KBM-7 (cell line): ENCODE measurements at regions not wholly inside any gene's neighbourhood (a gene's known extent, or its start where the extent isn't known, plus 50 kb on each side); places are given as distances from the start of the nearest gene placed in this dataset.

Source experiments
- DNase-seq: peaks from one replicate; pipeline ENCODE4 v3.0.0-alpha.2; 2015
- in situ Hi-C: fragments of 300-500 bp; cut with MboI; formaldehyde crosslinking; loops from 2 replicates; pipeline ENCODE4 v1.14.3; 2020; ENCODE audit warnings: low sequenced_read_pairs, low pct_unique_long_range_greater_than_20kb, mixed read lengths

DNA sequence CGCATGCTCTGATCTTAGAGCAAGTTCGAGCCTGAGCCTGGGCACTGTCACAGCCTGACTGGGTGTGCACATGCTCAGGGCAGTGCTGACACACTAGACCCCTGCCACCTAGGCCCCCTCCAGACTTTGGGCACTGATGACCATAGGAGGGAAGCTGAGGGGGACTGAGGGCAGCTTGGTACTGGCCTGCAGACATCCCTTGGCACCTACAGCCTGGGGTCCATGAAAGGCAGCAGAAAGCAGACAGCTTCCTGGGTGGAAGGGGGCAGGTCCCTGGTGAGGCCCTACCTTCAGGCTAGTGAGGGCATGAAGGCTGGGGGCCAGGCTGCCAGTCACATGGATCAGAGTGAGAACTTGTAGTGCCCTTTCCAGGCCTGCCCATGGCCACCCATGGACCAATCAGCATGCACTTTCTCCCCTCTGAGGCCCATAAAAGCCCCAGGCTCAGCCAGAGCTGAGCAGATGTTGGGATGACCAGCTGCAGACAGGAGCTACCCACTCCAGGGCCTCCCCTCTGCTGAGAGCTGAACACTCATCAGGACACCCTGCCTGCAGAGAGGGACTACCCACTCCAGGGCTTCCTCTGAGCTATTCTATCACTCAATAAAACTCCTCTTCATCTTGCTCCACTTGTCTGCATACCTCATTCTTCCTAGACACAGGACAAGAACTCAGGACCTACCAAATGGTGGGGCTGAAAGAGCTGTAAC lies 680.8 kb downstream of the MATN1 start:
- no peak for DNase-seq
- in situ Hi-C loops = no loop called here

GRCh38 chr1:30041741-30042437 lies 681.5 kb downstream of the MATN1 start:
- DNase-seq = no peak
- in situ Hi-C loops = no loop called here

DNA sequence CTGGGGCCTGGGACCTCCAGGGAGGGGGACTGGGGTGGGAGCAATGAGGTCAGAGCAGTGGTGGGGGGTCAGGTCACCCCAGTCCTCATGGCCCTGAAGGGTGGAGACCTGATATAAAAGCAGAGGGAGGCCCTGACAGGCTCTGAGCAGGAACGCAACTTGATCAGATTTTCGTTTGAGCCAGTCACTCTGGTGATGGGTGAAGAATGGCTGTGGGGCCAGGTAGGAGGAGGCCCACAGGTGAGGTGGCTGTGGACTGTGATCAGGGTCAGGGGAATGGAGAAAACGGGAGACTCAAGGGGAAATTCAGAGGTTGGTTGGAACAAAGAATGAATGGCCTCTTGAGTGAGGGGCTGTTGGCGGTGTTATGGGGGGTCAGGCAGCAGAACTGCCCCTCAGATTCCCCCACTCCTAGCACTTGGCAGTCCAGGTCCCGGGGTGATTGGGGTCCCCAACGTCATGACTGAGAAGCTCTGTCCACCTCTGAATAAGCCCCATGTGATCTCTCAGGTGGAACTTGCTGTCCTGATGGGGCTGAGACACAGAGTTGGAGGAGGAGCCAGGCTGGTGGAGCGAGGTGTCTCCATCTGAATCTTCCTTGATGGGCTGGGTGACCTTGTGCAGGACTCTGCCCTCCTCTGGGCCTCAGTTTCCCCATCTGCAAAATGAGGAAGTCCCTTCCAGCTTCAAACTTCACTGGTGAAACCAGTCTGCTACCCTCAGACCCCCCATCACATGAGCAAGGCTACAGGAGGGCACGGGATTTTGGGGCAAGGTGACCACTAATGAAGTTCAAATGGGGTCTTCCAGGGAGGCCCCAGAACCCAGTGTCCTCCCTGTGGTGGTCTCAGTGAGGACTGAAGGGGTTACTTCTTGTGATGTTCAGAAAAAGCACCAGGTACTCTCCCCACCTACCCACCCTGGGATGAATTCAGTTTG lies 683.0 kb downstream of the MATN1 start:
- in situ Hi-C loops = no loop called here

GRCh38 chr1:30039354-30040080 lies 683.9 kb downstream of the MATN1 start:
- no peak for DNase-seq
- in situ Hi-C loops = no loop called here

More for the DNA sequence above, 683.0 kb downstream of the MATN1 start:
- DNase-seq = no peak

DNA sequence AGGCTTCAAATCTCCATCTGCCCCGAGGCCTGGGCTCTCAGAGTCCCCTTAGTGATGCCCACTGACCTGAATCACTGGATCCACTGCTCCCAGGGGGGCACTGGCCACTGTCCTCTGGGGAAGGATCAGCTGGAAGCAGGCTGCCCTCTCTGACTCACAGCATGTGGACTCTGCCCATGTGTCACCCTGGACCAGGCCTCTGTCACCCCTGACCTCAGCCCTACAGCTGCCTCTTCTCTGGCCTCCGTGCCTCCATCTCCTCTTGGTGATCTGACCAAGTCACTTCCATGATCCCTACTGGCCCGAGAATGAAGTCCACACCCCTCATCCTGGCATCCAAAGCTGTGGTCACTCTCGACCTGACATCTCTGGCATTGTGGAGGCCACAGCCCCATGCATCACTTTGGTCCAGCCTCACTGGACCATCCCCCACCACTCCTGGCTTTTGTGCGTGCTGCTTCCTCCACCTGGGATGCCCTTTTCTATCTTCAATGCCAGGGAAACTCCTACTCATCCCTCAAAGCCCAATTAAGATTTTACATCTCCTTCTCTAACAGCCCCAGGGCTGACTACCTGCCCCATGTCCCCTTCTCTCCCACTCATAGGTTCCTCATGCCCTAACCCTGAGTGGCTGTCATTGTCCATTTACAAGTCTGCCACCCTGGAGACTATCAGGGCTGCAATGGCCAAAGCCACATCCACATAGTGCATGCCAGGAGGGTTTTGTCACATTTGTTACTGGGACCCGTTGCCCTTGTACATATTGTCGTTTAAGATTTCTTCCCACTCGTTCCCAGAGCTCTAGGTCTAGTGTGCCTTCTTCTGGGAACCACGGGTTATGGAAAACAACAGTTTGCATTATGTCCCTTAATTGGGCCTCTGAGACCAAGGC lies 685.0 kb downstream of the MATN1 start:
- in situ Hi-C loops = no loop called here

DNA sequence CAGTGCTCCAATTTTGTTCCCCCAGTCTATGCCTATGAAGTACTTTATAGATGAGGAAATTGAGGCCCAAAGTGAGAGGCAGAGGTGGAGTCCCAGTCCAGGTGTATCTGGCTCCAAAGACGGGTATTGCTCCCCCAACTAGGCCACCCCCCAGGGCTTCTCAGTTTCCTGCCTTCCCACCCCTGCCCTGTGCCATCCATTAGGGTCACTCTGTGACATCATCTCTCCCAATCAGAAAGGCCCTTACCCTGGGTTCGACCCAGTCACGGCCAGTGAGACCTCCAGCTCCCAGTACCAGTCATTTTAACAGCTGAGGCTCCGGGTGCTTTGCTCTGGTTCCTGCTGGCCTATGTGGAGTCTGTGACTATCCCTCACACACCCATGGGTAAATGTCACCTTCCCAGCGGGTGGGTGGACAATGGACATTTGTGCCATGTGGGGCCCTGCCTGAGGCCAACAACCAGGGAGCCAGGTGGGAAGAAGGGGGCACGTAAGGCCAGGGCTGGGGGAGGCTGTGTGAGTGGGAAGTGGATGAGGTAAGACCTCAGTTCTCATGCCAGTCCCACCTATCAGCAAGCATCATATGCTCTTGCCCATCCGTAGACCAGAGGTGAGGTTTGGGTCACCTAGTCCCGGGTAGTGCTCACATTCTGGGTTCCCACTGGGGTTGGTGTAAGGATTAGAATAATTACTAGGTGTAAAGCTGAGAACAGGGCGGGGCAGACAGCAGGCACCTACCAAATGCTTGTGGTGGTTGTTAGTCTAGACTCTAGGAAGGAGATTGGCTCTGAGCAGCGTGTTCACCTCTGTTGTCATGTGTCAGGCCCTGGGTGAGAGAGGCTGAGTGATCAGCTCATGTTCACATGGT lies 685.9 kb downstream of the MATN1 start:
- in situ Hi-C loops = no loop called here
- DNase-seq = no peak

More for the DNA sequence above, 685.0 kb downstream of the MATN1 start:
- DNase-seq = no peak

GRCh38 chr1:30036666-30037065 lies 686.7 kb downstream of the MATN1 start:
- in situ Hi-C loops = no loop called here
- no peak for DNase-seq

DNA sequence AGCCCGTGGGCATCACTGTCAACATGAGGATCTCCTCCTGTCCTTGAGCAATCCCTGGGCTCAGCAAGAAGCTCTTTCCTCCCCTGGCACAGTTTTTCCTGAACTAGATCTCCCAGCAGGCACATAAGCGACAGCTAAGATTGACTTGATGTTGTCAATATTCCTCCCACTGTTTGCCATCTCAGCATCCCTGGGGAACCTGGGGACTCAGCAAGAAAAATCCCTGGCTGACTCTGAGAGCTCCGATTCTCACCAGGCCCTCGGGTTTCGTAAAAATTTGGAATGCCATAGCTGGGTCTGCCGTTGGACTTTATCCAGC lies 687.2 kb downstream of the MATN1 start:
- in situ Hi-C loops = no loop called here
- DNase-seq = no peak

DNA sequence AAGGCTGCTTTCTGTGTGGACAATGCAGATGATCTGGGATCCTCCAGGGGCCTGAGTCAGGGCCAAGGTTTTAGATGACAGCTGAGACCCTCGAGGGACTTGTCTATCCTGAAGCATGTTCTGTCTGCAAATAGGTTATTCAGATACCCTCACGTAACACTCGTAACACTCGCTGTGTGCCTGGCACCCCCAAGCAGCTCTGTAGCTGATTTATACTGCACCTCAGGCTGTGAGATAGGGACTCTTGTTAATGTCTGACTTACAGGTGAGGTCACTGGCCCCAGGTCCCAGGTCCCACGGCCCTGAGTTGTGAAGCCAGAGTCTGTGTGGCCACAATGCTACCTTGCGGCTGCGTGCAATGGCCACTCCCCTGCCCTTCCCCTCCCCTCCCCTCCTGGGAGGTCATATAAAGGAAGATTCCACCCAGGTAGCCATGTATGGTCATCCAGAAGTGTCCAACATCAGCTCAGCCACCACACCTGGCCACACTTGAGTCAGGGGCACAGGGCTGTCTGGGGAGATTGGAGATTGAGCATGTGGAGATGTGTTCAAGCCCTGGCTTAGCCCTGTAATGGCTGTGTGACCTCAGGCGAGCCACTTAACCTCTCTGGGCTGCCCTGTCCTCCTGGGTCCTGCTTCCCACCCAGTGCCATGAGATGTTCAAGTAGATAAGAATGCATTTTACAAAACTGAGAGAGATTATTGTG lies 687.7 kb downstream of the MATN1 start:
- in situ Hi-C loops = no loop called here
- no peak for DNase-seq

DNA sequence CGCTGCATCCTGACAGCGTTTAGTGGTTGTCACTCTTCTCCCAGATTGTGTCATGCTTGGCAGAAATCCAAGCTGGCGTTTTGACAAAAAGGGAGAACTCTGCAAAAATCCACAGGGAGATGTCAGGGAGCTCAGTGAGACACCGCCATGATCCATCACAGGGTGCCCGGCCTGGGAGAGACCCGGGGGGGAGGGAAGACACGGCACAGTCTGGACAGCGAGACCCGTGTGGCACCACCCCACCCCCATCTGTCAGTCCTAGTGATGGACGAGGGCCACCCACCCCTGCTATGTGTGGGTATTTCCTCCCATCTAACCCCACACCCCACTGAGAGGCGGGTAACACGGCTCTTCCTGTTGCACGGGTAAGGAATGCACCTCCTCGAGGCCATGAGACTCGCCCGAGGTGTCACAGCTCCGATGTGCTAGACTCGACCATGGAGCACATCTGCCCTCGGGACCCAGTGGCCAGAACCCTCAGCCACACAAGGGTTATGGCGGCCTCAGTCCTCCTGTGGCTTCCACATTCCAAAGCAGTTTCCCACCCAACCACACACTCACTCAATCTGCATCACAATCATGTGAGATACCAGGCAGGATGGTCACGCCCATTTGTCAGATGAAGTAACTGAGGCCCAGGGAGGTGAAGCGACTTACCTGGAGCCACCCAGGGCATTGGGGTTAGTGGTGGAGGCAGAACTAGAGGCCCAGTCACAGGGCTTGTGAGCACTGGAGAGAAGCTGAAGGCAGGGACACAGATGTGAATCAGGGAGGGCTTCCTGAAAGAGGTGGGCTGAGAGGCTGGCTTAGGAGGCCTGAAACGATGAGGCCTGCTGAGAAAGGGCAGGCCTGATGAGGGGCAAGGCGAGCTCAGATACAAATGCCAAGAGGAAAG lies 688.5 kb downstream of the MATN1 start:
- DNase-seq = no peak
- in situ Hi-C loops = no loop called here

DNA sequence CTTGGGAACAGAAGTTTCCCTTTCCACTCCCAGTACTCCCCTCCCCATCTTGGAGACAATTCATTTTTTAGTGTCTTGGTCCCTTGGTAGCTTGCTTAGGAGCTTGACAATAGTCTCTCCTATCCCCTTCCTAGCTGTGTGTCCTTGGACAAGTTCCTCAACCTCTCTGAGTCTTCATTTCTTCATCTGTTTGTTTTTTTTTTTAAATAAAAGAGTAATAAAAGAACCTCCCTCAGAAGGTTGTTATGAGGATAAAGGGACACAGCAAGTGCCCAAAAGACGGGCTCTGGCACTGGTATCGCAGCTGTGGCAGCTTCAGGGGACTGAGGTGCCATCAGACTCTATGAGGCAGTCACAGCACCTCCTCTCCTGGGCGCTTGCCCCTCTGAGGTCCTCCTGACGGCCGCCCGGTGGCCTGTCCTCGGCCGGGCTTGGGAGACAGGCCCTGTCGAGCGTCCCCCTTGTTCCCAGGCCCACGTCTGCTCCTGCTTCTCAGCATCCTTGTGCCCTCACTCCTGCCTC lies 689.2 kb downstream of the MATN1 start:
- no peak for DNase-seq
- in situ Hi-C loops = no loop called here

GRCh38 chr1:30033256-30034104 lies 689.9 kb downstream of the MATN1 start:
- in situ Hi-C loops = no loop called here
- no peak for DNase-seq

- DNase-seq = no peak
- in situ Hi-C loops = no loop called here
Observed at GRCh38 chr1:30032302-30032701, 691.1 kb downstream of the MATN1 start.

GRCh38 chr1:30029677-30030076 lies 693.7 kb downstream of the MATN1 start:
- DNase-seq = no peak
- in situ Hi-C loops = no loop called here

- in situ Hi-C loops = no loop called here
- DNase-seq = no peak
Observed at GRCh38 chr1:30028939-30029338, 694.4 kb downstream of the MATN1 start.
